H1 (cell line): ENCODE measurements at regions not wholly inside any gene's neighbourhood (a gene's known extent, or its start where the extent isn't known, plus 50 kb on each side); places are given as distances from the start of the nearest gene placed in this dataset.

Experiments
- CTCF ChIA-PET: fragments of 300-600 bp; sonication (Branson Sonifier 250); formaldehyde crosslinking; loops from one replicate; lab custom pipeline; 2021; ENCODE audit not compliant: partially characterized antibody; lab: Charles Lee
- POLR2A ChIA-PET: fragments of 300-600 bp; sonication (Branson Sonifier 250); formaldehyde crosslinking; loops from one replicate; lab custom pipeline; 2021; ENCODE audit warnings: inconsistent platforms; ENCODE audit not compliant: partially characterized antibody; lab: Charles Lee
- DNase-seq, 2 experiments: peaks; one replicate each; pipeline versions ENCODE4 v3.0.0 to v3.0.0-alpha.2; 2010 to 2022; ENCODE audit warnings: low spot score in 2 of 2, low read depth in 1 of 2, mixed read lengths in 1 of 2
- FAIRE-seq: peaks from 2 replicates; lab custom pipeline; 2011; peaks lifted over from hg19 to GRCh38; lab: Jason Lieb, UNC
- H2AFZ ChIP-seq: 2 replicates; pipeline ENCODE4 v1.8.1; 2012; ENCODE audit warnings: low read length, inconsistent platforms
- H2AK5ac ChIP-seq: 2 replicates; pipeline ENCODE4 v1.6.1; 2013; ENCODE audit warnings: low read depth, low read length
- H2BK120ac ChIP-seq: replicated peaks from 2 replicates; pipeline ENCODE3; 2013; ENCODE audit warnings: low read depth, low read length, inconsistent platforms
- H2BK12ac ChIP-seq: 2 replicates; pipeline ENCODE4 v1.6.1; 2013; ENCODE audit warnings: low read depth, low read length
- H2BK15ac ChIP-seq: 2 replicates; pipeline ENCODE4 v1.6.1; 2013; ENCODE audit warnings: low read length
- H2BK20ac ChIP-seq: 2 replicates; pipeline ENCODE4 v1.6.1; 2013; ENCODE audit warnings: low read length
- H2BK5ac ChIP-seq: 2 replicates; pipeline ENCODE4 v1.6.1; 2013; ENCODE audit warnings: low read depth, low read length
- H3K14ac ChIP-seq: 2 replicates; pipeline ENCODE4 v1.6.1; 2013; ENCODE audit warnings: inconsistent platforms; ENCODE audit not compliant: insufficient read length
- H3K18ac ChIP-seq: 2 replicates; pipeline ENCODE4 v1.6.1; 2013; ENCODE audit warnings: low read length; ENCODE audit errors: extremely low read depth
- H3K23ac ChIP-seq: 2 replicates; pipeline ENCODE4 v1.6.1; 2013; ENCODE audit warnings: inconsistent platforms; ENCODE audit not compliant: insufficient read length
- H3K23me2 ChIP-seq: 2 replicates; pipeline ENCODE4 v1.6.1; 2013; ENCODE audit warnings: low read depth, low read length
- H3K27ac ChIP-seq: 2 replicates; pipeline ENCODE4 v1.6.1; 2011; ENCODE audit warnings: low read depth, low read length, inconsistent platforms
- H3K27me3 ChIP-seq, 4 experiments: replicated peaks in 1 of 4; 1 replicate in 1 of 4; 2 replicates in 3 of 4; pipeline versions ENCODE4 v1.6.1 to v1.8.1; 2011 to 2013; ENCODE audit warnings: low read length in 3 of 4, mild to moderate bottlenecking in 3 of 4, inconsistent platforms in 2 of 4, mixed read lengths in 2 of 4, moderate library complexity in 1 of 4; ENCODE audit not compliant: control insufficient read depth in 3 of 4, insufficient read depth in 3 of 4; ENCODE audit errors: extremely low read depth in 1 of 4
- H3K36me3 ChIP-seq, 4 experiments: 2 replicates each; pipeline versions ENCODE4 v1.6.1 to v1.8.1; 2011 to 2013; ENCODE audit warnings: mild to moderate bottlenecking in 4 of 4, low read length in 3 of 4, moderate library complexity in 2 of 4, control low read depth in 1 of 4, inconsistent platforms in 1 of 4; ENCODE audit not compliant: insufficient read depth in 4 of 4, control insufficient read depth in 2 of 4
- H3K4ac ChIP-seq: replicated peaks from 2 replicates; pipeline ENCODE3; 2013; ENCODE audit warnings: low read length, low read depth, mixed read lengths, inconsistent platforms; ENCODE audit not compliant: insufficient read length
- H3K4me1 ChIP-seq, 4 experiments: replicated peaks in 1 of 4; 1 replicate in 1 of 4; 2 replicates in 3 of 4; pipeline versions ENCODE4 v1.6.1 to v1.8.1; 2011 to 2013; ENCODE audit warnings: low read length in 3 of 4, inconsistent platforms in 2 of 4, mixed read lengths in 1 of 4; ENCODE audit not compliant: insufficient read depth in 4 of 4, control insufficient read depth in 3 of 4
- H3K4me2 ChIP-seq, 2 experiments: 2 replicates each; pipeline versions ENCODE4 v1.6.1 to v1.8.1; 2011 to 2013; ENCODE audit warnings: low read depth in 2 of 2, low read length in 2 of 2, control low read depth in 1 of 2, inconsistent platforms in 1 of 2, mild to moderate bottlenecking in 1 of 2; ENCODE audit not compliant: insufficient read depth in 1 of 2
- H3K4me3 ChIP-seq, 4 experiments: fragments of 200-600, 300-600 bp in 1 of 4; sonication (generic), shearing (Covaris generic), sonication (Bioruptor Twin) in 1 of 4; 2 replicates each; pipeline versions ENCODE4 v1.5.1 to v1.8.1; 2011 to 2016; ENCODE audit warnings: low read length in 4 of 4, low read depth in 3 of 4, control low read depth in 2 of 4, inconsistent platforms in 2 of 4, mild to moderate bottlenecking in 2 of 4, mixed read lengths in 1 of 4, moderate library complexity in 1 of 4; ENCODE audit not compliant: insufficient read depth in 2 of 4; ENCODE audit errors: extremely low read depth in 1 of 4
- H3K56ac ChIP-seq: replicated peaks from 2 replicates; pipeline ENCODE3; 2013; ENCODE audit warnings: low read depth, mild to moderate bottlenecking, mixed read lengths, low read length, inconsistent platforms; ENCODE audit not compliant: insufficient read length
- H3K79me1 ChIP-seq: 2 replicates; pipeline ENCODE4 v1.6.1; 2013; ENCODE audit warnings: low read depth, low read length, control low read depth
- H3K79me2 ChIP-seq, 2 experiments: 2 replicates each; pipeline versions ENCODE4 v1.6.1 to v1.8.1; 2012 to 2013; ENCODE audit warnings: low read length in 2 of 2, mild to moderate bottlenecking in 2 of 2, inconsistent platforms in 1 of 2; ENCODE audit not compliant: insufficient read depth in 2 of 2, control insufficient read depth in 1 of 2
- H3K9ac ChIP-seq, 4 experiments: replicated peaks in 1 of 4; 1 replicate in 1 of 4; 2 replicates in 3 of 4; pipeline versions ENCODE4 v1.6.1 to v1.8.1; 2011 to 2013; ENCODE audit warnings: low read depth in 3 of 4, low read length in 3 of 4, control low read depth in 2 of 4, mild to moderate bottlenecking in 2 of 4, moderate library complexity in 2 of 4, inconsistent platforms in 1 of 4; ENCODE audit errors: extremely low read depth in 1 of 4
- H3K9me3 ChIP-seq, 2 experiments: 2 replicates each; pipeline versions ENCODE4 v1.6.1 to v1.8.1; 2012 to 2013; ENCODE audit warnings: mild to moderate bottlenecking in 2 of 2, moderate library complexity in 2 of 2, control low read depth in 1 of 2, inconsistent platforms in 1 of 2, low read depth in 1 of 2, low read length in 1 of 2, mixed read lengths in 1 of 2; ENCODE audit not compliant: insufficient read depth in 2 of 2
- H4K20me1 ChIP-seq, 2 experiments: replicated peaks in 1 of 2; 2 replicates each; pipeline versions ENCODE3 to v1.8.1; 2011 to 2013; ENCODE audit warnings: inconsistent platforms in 2 of 2, low read length in 2 of 2, mild to moderate bottlenecking in 1 of 2; ENCODE audit not compliant: insufficient read depth in 2 of 2, control insufficient read depth in 1 of 2
- H4K5ac ChIP-seq: 2 replicates; pipeline ENCODE4 v1.6.1; 2013; ENCODE audit warnings: low read length, low read depth, mixed read lengths, inconsistent platforms; ENCODE audit not compliant: insufficient read length
- H4K8ac ChIP-seq: 2 replicates; pipeline ENCODE4 v1.8.0; 2013; ENCODE audit warnings: mild to moderate bottlenecking, moderate library complexity, low read length, inconsistent platforms; ENCODE audit not compliant: insufficient read depth; ENCODE audit errors: extremely low read depth
- H4K91ac ChIP-seq: replicated peaks from 2 replicates; pipeline ENCODE3; 2013; ENCODE audit warnings: low read length, mixed read lengths, inconsistent platforms; ENCODE audit not compliant: insufficient read length
- CBX5 ChIP-seq: fragments of 300-800, 300-1000 bp; sonication (generic); IDR thresholded peaks from 2 replicates; pipeline ENCODE4 v1.7.1; 2016; ENCODE audit warnings: antibody characterized with exemption, low read length, low read depth
- GTF2F1 ChIP-seq: IDR thresholded peaks from 2 replicates; pipeline ENCODE4 v1.6.1; 2012; ENCODE audit warnings: low read depth, low read length, improper control_type of control experiment, borderline replicate concordance
- PHF8 ChIP-seq: fragments of 200-600 bp; sonication (generic); conservative IDR thresholded peaks from 2 replicates; pipeline ENCODE4 v1.7.1; 2012; ENCODE audit warnings: low read depth, mild to moderate bottlenecking, inconsistent platforms, low read length, moderate library complexity
- SP1 ChIP-seq: IDR thresholded peaks from 2 replicates; pipeline ENCODE4 v1.6.1; 2011; ENCODE audit warnings: low read depth, low read length
- YY1 ChIP-seq: IDR thresholded peaks from 2 replicates; pipeline ENCODE4 v1.6.1; 2011; ENCODE audit warnings: low read depth, mild to moderate bottlenecking, low read length
- ZNF274 ChIP-seq: IDR thresholded peaks from 2 replicates; pipeline ENCODE4 v1.7.0; 2012; ENCODE audit warnings: low read length, borderline replicate concordance; ENCODE audit errors: extremely low read depth
- WGBS, 2 experiments: shearing (Covaris generic) in 1 of 2; methylation state at CpG; one replicate each; pipeline versions ENCODE4 v1.1.6 to v1.1.7; 2013 to 2015; ENCODE audit warnings: low lambda C conversion rate in 2 of 2, mixed read lengths in 2 of 2, inconsistent platforms in 1 of 2, low coverage in 1 of 2, missing lambda C conversion rate in 1 of 2; ENCODE audit not compliant: insufficient replicate concordance in 2 of 2, insufficient coverage in 1 of 2, insufficient read length in 1 of 2; ENCODE audit errors: extremely low coverage in 1 of 2, missing lambda C conversion rate in 1 of 2; 5-methylcytosine and 5-hydroxymethylcytosine counted together

GRCh38 chr14:71749613-71750238 is 182.5 kb upstream of the RGS6 start:
- 91% methylated on average over 8 of the region's 8 CpGs; no CpG with 5 or more reads in 1 of the 2 experiments for WGBS, 2 experiments
- Histone ChIP-seq H3K56ac (no peak overlapping the region), H3K27me3 (no peaks in the 10 kb centered on the region), H3K79me2 (no peaks in the 10 kb centered on the region), H4K8ac (no peak overlapping the region), H3K4me2 (no peak overlapping the region), H2BK12ac (no peak overlapping the region), H2BK5ac (peak overlapping the region; percentile 8; the same call in 1 of the 2 replicates), H2BK20ac (no peak overlapping the region), H2AK5ac (no peak overlapping the region), H3K4me3 (no peak overlapping the region), H3K79me1 (no peaks in the 10 kb centered on the region), H3K14ac (no peak overlapping the region), H3K23ac (no peak overlapping the region), H3K23me2 (no peaks in the 10 kb centered on the region), H3K4ac (no peak overlapping the region), H3K36me3 (no peaks in the 10 kb centered on the region), H4K5ac (no peak overlapping the region), H3K18ac (no peak overlapping the region), H3K27ac (no peak overlapping the region), H2BK120ac (no peak overlapping the region), H4K20me1 (no peaks in the 10 kb centered on the region), H3K9me3 (peaks cover 7 to 12% of the 10 kb centered on the region in 2 experiments; a peak in 3 of 4 replicates), H2BK15ac (no peak overlapping the region), H4K91ac (no peak overlapping the region), H3K4me1 (peaks cover 0 to 6% (median 3%) of the 10 kb centered on the region in 4 experiments; a peak in 3 of 7 replicates), H3K9ac (no peak overlapping the region), H2AFZ (no peak overlapping the region)
- DNase-seq (peak in 1 of 2 experiments; percentile 27), FAIRE-seq (no peak)
- POLR2A ChIA-PET, result interaction anchor here (1.2 to 1.4 kb wide), 2 partner anchors 10 to 428 kb away, joined by 3 to 4 read pairs; no protein-coding TSS in a partner anchor
- CTCF ChIA-PET, result interaction anchor here (0.5 to 5.7 kb wide), 13 partner anchors 10 to 1121 kb away, joined by 3 to 86 read pairs (median 3); no protein-coding TSS in a partner anchor
- TF ChIP-seq CBX5 (no peak), GTF2F1 (no peak), SP1 (no peak), ZNF274 (no peak), PHF8 (no peak), YY1 (no peak)
